CD14-positive monocyte (primary cell): ENCODE measurements at regions not wholly inside any gene's neighbourhood (a gene's known extent, or its start where the extent isn't known, plus 50 kb on each side); places are given as distances from the start of the nearest gene placed in this dataset.

Source experiments
- DNase-seq, 3 donors: peaks; one replicate each; pipeline ENCODE4 v3.0.0-alpha.2; 2011 to 2022
- H2AFZ ChIP-seq: 2 replicates; pipeline ENCODE4 v1.6.0; 2012; ENCODE audit warnings: mild to moderate bottlenecking, low read depth, low read length, inconsistent platforms; ENCODE audit not compliant: insufficient read depth, poor library complexity, severe bottlenecking
- H3K27ac ChIP-seq, 2 donors: 1 replicate in 1 of 2; 2 replicates in 1 of 2; pipeline ENCODE4 v1.5.1; 2012 to 2013; ENCODE audit warnings: low read length in 2 of 2, control low read depth in 1 of 2, inconsistent platforms in 1 of 2, low read depth in 1 of 2, mild to moderate bottlenecking in 1 of 2
- H3K27me3 ChIP-seq, 2 donors: one replicate each; pipeline versions ENCODE4 v1.6.0 to v1.6.1; 2011 to 2013; ENCODE audit warnings: low read length in 2 of 2; ENCODE audit not compliant: control insufficient read depth in 2 of 2, insufficient read depth in 2 of 2
- H3K36me3 ChIP-seq, 2 donors: replicated peaks in 1 of 2; 1 replicate in 1 of 2; 2 replicates in 1 of 2; pipeline versions ENCODE4 v1.5.1 to v1.6.1; 2012 to 2013; ENCODE audit warnings: low read length in 2 of 2, control low read depth in 1 of 2, inconsistent platforms in 1 of 2, mild to moderate bottlenecking in 1 of 2; ENCODE audit not compliant: insufficient read depth in 2 of 2, control insufficient read depth in 1 of 2
- H3K4me1 ChIP-seq, 2 donors: 1 replicate in 1 of 2; 2 replicates in 1 of 2; pipeline versions ENCODE4 v1.5.1 to v1.6.1; 2012 to 2013; ENCODE audit warnings: low read length in 2 of 2, control low read depth in 1 of 2, inconsistent platforms in 1 of 2, mild to moderate bottlenecking in 1 of 2, moderate library complexity in 1 of 2; ENCODE audit not compliant: insufficient read depth in 2 of 2, control insufficient read depth in 1 of 2
- H3K4me2 ChIP-seq: replicated peaks from 2 replicates; pipeline ENCODE3; 2012; ENCODE audit warnings: low read length, moderate library complexity, mild to moderate bottlenecking; ENCODE audit not compliant: poor library complexity, severe bottlenecking; ENCODE audit errors: extremely low read depth
- H3K4me3 ChIP-seq, 3 experiments: fragments of 200-600 bp in 1 of 3; sonication (generic) in 1 of 3; replicated peaks in 1 of 3; 1 replicate in 2 of 3; 2 replicates in 1 of 3; pipeline ENCODE4 v1.5.1; 2011 to 2013; ENCODE audit warnings: low read length in 3 of 3, mild to moderate bottlenecking in 3 of 3, control low read depth in 2 of 3, low read depth in 2 of 3, inconsistent platforms in 1 of 3, moderate library complexity in 1 of 3
- H3K79me2 ChIP-seq: 2 replicates; pipeline ENCODE4 v1.6.0; 2012; ENCODE audit warnings: mild to moderate bottlenecking, control low read depth, inconsistent platforms, low read length, moderate library complexity; ENCODE audit not compliant: insufficient read depth
- H3K9ac ChIP-seq: 2 replicates; pipeline ENCODE4 v1.6.0; 2017; ENCODE audit warnings: low read length, mild to moderate bottlenecking; ENCODE audit not compliant: insufficient read depth, poor library complexity, severe bottlenecking
- H3K9me3 ChIP-seq, 2 donors: replicated peaks in 1 of 2; 1 replicate in 1 of 2; 2 replicates in 1 of 2; pipeline versions ENCODE4 v1.5.1 to v1.6.1; 2012 to 2013; ENCODE audit warnings: low read length in 2 of 2, control low read depth in 1 of 2; ENCODE audit not compliant: control insufficient read depth in 1 of 2, insufficient read depth in 1 of 2
- H4K20me1 ChIP-seq: 2 replicates; pipeline ENCODE4 v1.6.0; 2012; ENCODE audit warnings: mild to moderate bottlenecking, low read length, control low read depth, moderate library complexity; ENCODE audit not compliant: insufficient read depth
- H3K27ac Mint-ChIP-seq, 7 donors: one replicate each; pipeline ENCODE4 v1.8.0; 2020; ENCODE audit warnings: mild to moderate bottlenecking in 7 of 7, mixed read lengths in 7 of 7, moderate library complexity in 6 of 7, inconsistent platforms in 2 of 7
- H3K27me3 Mint-ChIP-seq, 3 donors: one replicate each; pipeline ENCODE4 v1.8.0; 2021 to 2022; ENCODE audit warnings: low read depth in 3 of 3, mild to moderate bottlenecking in 3 of 3, mixed read lengths in 3 of 3, moderate library complexity in 3 of 3, inconsistent platforms in 1 of 3
- H3K36me3 Mint-ChIP-seq, 2 donors: one replicate each; pipeline ENCODE4 v1.8.0; 2020; ENCODE audit warnings: mixed read lengths in 2 of 2, inconsistent platforms in 1 of 2, mild to moderate bottlenecking in 1 of 2
- H3K4me1 Mint-ChIP-seq: one replicate; pipeline ENCODE4 v1.8.0; 2020; ENCODE audit warnings: mild to moderate bottlenecking, mixed read lengths
- H3K4me3 Mint-ChIP-seq, 2 donors: one replicate each; pipeline ENCODE4 v1.8.0; 2020; ENCODE audit warnings: mild to moderate bottlenecking in 2 of 2, mixed read lengths in 2 of 2, moderate library complexity in 1 of 2
- H3K9me3 Mint-ChIP-seq, 7 donors: one replicate each; pipeline ENCODE4 v1.8.0; 2020 to 2022; ENCODE audit warnings: mixed read lengths in 7 of 7, mild to moderate bottlenecking in 6 of 7, moderate library complexity in 6 of 7, inconsistent platforms in 2 of 7
- WGBS: methylation state at CpG from one replicate; pipeline ENCODE4 v1.1.5; 2013; ENCODE audit warnings: missing lambda C conversion rate; ENCODE audit not compliant: insufficient coverage; 5-methylcytosine and 5-hydroxymethylcytosine counted together
- intact Hi-C, 2 donors: fragments of 100-400 bp; cut with micrococcal nuclease; formaldehyde crosslinking; loops; one replicate each; pipeline versions ENCODE4 v1.15.0 to v1.15.1; 2023
- TF ChIP-seq, protein P1 (sequence below): fragments of 200-600 bp; IDR thresholded peaks from one replicate; pipeline ENCODE4 v1.8.0; 2022; ENCODE audit warnings: antibody characterized with exemption, mild to moderate bottlenecking

GRCh38 chr21:43328185-43328957 lies 98.6 kb downstream of the SIK1 start:
- Mint-ChIP-seq H3K9me3 (no peaks in the 10 kb centered on the region), H3K27me3 (peaks cover 5 to 7% (median 5%) of the 10 kb centered on the region in 3 donors), H3K4me3 (no peak overlapping the region), H3K4me1 (peaks cover 20% of the 10 kb centered on the region), H3K36me3 (no peaks in the 10 kb centered on the region), H3K27ac (peak overlapping the region in 1 of 7 donors; percentile 26)
- H3K4me3 ChIP-seq, result no peak overlapping the region
- WGBS, result 97% methylated on average over 8 of the region's 13 CpGs
- H3K9ac ChIP-seq, result no peak overlapping the region
- no peak overlapping the region for H3K27ac ChIP-seq
- no peaks in the 10 kb centered on the region for H3K4me1 ChIP-seq
- H2AFZ ChIP-seq, result no peak overlapping the region
- no peaks in the 10 kb centered on the region for H4K20me1 ChIP-seq
- H3K4me2 ChIP-seq, result no peak overlapping the region
- H3K9me3 ChIP-seq, result no peaks in the 10 kb centered on the region
- intact Hi-C loops, result loop anchor here in 1 of 2 donors (10.0 kb wide), 1 partner anchor 296 kb away; no protein-coding TSS in a partner anchor
- H3K36me3 ChIP-seq, result no peaks in the 10 kb centered on the region
- no peaks in the 10 kb centered on the region for H3K79me2 ChIP-seq
- DNase-seq, result no peak
- peaks cover 0 to 3% of the 10 kb centered on the region in 2 donors for H3K27me3 ChIP-seq
- TF ChIP-seq, protein P1, sequence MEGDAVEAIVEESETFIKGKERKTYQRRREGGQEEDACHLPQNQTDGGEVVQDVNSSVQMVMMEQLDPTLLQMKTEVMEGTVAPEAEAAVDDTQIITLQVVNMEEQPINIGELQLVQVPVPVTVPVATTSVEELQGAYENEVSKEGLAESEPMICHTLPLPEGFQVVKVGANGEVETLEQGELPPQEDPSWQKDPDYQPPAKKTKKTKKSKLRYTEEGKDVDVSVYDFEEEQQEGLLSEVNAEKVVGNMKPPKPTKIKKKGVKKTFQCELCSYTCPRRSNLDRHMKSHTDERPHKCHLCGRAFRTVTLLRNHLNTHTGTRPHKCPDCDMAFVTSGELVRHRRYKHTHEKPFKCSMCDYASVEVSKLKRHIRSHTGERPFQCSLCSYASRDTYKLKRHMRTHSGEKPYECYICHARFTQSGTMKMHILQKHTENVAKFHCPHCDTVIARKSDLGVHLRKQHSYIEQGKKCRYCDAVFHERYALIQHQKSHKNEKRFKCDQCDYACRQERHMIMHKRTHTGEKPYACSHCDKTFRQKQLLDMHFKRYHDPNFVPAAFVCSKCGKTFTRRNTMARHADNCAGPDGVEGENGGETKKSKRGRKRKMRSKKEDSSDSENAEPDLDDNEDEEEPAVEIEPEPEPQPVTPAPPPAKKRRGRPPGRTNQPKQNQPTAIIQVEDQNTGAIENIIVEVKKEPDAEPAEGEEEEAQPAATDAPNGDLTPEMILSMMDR, result no peak

GRCh38 chr21:43325968-43326715 lies 100.8 kb downstream of the SIK1 start:
- Mint-ChIP-seq H3K9me3 (no peaks in the 10 kb centered on the region), H3K27ac (peak overlapping the region in 2 of 7 donors; percentile 30 to 73), H3K4me3 (no peak overlapping the region), H3K36me3 (no peaks in the 10 kb centered on the region), H3K4me1 (peaks cover 6% of the 10 kb centered on the region), H3K27me3 (peaks cover 0 to 5% (median 3%) of the 10 kb centered on the region in 3 donors)
- WGBS, result 0% methylated on average over 5 of the region's 11 CpGs
- Histone ChIP-seq H3K27me3 (no peaks in the 10 kb centered on the region), H3K36me3 (no peaks in the 10 kb centered on the region), H4K20me1 (no peaks in the 10 kb centered on the region), H3K9me3 (no peaks in the 10 kb centered on the region), H3K4me3 (no peak overlapping the region), H3K27ac (no peak overlapping the region), H3K9ac (no peak overlapping the region), H3K4me1 (no peaks in the 10 kb centered on the region), H2AFZ (no peak overlapping the region), H3K4me2 (no peak overlapping the region), H3K79me2 (no peaks in the 10 kb centered on the region)
- no peak for DNase-seq
- intact Hi-C loops, result loop anchor here in 1 of 2 donors (10.0 kb wide), 1 partner anchor 299 kb away; no protein-coding TSS in a partner anchor
- TF ChIP-seq, protein P1, result no peak
